SK-N-SH (cell line): ENCODE measurements at regions not wholly inside any gene's neighbourhood (a gene's known extent, or its start where the extent isn't known, plus 50 kb on each side); places are given as distances from the start of the nearest gene placed in this dataset.

Experiments used
- CTCF ChIA-PET: fragments of 300-600, 350-600 bp; formaldehyde crosslinking; extraction: SDS; loops from one replicate; lab custom pipeline; 2021; lab: Yijun Ruan, JAX
- POLR2A ChIA-PET: fragments of 350-600 bp; sonication (Branson Sonifier 250); formaldehyde crosslinking; extraction: SDS; loops from one replicate; lab custom pipeline; 2020; ENCODE audit warnings: antibody characterized with exemption, inconsistent platforms; lab: Yijun Ruan, JAX
- DNase-seq: peaks from one replicate; pipeline ENCODE4 v3.0.0; 2012
- H2AFZ ChIP-seq: fragments of 200-600 bp; sonication (generic); 2 replicates; pipeline ENCODE4 v1.8.1; 2016; ENCODE audit warnings: antibody characterized with exemption, mild to moderate bottlenecking, low read depth
- H3F3A ChIP-seq: fragments of 200-600 bp; sonication (generic); replicated peaks from 2 replicates; pipeline ENCODE3; 2016; ENCODE audit warnings: antibody characterized with exemption, mild to moderate bottlenecking; ENCODE audit not compliant: insufficient read depth
- H3K27ac ChIP-seq, 2 experiments: fragments of 200-500 bp in 1 of 2; fragments of 200-600 bp in 1 of 2; sonication (Bioruptor generic) in 1 of 2; sonication (generic), shearing (Covaris generic) in 1 of 2; 2 replicates each; pipeline versions ENCODE4 v1.5.1 to v1.6.1; 2014 to 2016; ENCODE audit warnings: low read depth in 2 of 2, inconsistent platforms in 1 of 2, low read length in 1 of 2, mild to moderate bottlenecking in 1 of 2, mixed read lengths in 1 of 2
- H3K27me3 ChIP-seq: fragments of 200-600 bp; sonication (generic), shearing (Covaris generic); 2 replicates; pipeline ENCODE4 v1.6.1; 2016; ENCODE audit warnings: mixed run types; ENCODE audit not compliant: insufficient read depth
- H3K36me3 ChIP-seq, 2 experiments: fragments of 200-500 bp in 1 of 2; fragments of 200-600 bp in 1 of 2; sonication (Bioruptor generic) in 1 of 2; sonication (generic) in 1 of 2; replicated peaks in 1 of 2; 2 replicates each; pipeline versions ENCODE3 to v1.5.1; 2014 to 2016; ENCODE audit warnings: low read length in 1 of 2, mild to moderate bottlenecking in 1 of 2; ENCODE audit not compliant: insufficient read depth in 2 of 2, control insufficient read depth in 1 of 2
- H3K4me1 ChIP-seq, 2 experiments: fragments of 200-500 bp in 1 of 2; fragments of 200-600 bp in 1 of 2; sonication (Bioruptor generic) in 1 of 2; sonication (generic), shearing (Covaris generic) in 1 of 2; 2 replicates each; pipeline versions ENCODE4 v1.5.1 to v1.6.1; 2014 to 2016; ENCODE audit warnings: low read depth in 1 of 2, low read length in 1 of 2, mixed run types in 1 of 2; ENCODE audit not compliant: insufficient read depth in 2 of 2, control insufficient read depth in 1 of 2
- H3K4me2 ChIP-seq: fragments of 200-600 bp; sonication (generic), shearing (Covaris generic); 2 replicates; pipeline ENCODE4 v1.6.1; 2017; ENCODE audit warnings: mixed run types
- H3K4me3 ChIP-seq, 2 experiments: fragments of 200-500 bp in 1 of 2; fragments of 200-600 bp in 1 of 2; sonication (Bioruptor generic) in 1 of 2; sonication (generic), shearing (Covaris generic) in 1 of 2; 2 replicates each; pipeline versions ENCODE4 v1.5.1 to v1.8.1; 2014 to 2016; ENCODE audit warnings: low read depth in 2 of 2, inconsistent platforms in 1 of 2, low read length in 1 of 2, mild to moderate bottlenecking in 1 of 2, mixed read lengths in 1 of 2, moderate library complexity in 1 of 2
- H3K79me2 ChIP-seq: fragments of 200-600 bp; sonication (generic); 2 replicates; pipeline ENCODE4 v1.8.1; 2017; ENCODE audit warnings: mild to moderate bottlenecking; ENCODE audit not compliant: insufficient read depth
- H3K9ac ChIP-seq: fragments of 200-600 bp; sonication (generic); 2 replicates; pipeline ENCODE4 v1.6.1; 2017; ENCODE audit warnings: mixed run types
- H3K9me2 ChIP-seq: fragments of 200-600 bp; sonication (generic); 2 replicates; pipeline ENCODE4 v1.6.1; 2017; ENCODE audit warnings: mixed run types
- H3K9me3 ChIP-seq: fragments of 200-600 bp; sonication (generic); 2 replicates; pipeline ENCODE4 v1.6.1; 2017; ENCODE audit warnings: mixed run types, mild to moderate bottlenecking, moderate library complexity
- H4K20me1 ChIP-seq: fragments of 200-600 bp; sonication (generic); 2 replicates; pipeline ENCODE4 v1.6.1; 2017; ENCODE audit warnings: mild to moderate bottlenecking, mixed run types; ENCODE audit not compliant: insufficient read depth
- CHD2 ChIP-seq: fragments of 150-350 bp; IDR thresholded peaks from 2 replicates; pipeline ENCODE4 v1.6.1; 2018; ENCODE audit warnings: low read length; ENCODE audit not compliant: partially characterized antibody
- EP300 ChIP-seq, 2 experiments: IDR thresholded peaks; 2 replicates each; pipeline versions ENCODE4 v1.4.0 to v1.6.1; 2012; ENCODE audit warnings: borderline replicate concordance in 1 of 2, low read depth in 1 of 2, low read length in 1 of 2
- EZH2phosphoT487 ChIP-seq: fragments of 200-600 bp; sonication (generic); IDR thresholded peaks from 2 replicates; pipeline ENCODE4 v1.6.1; 2017; ENCODE audit warnings: low read depth, mixed run types, mild to moderate bottlenecking, antibody characterized with exemption, moderate library complexity, borderline replicate concordance
- FOSL2 ChIP-seq: IDR thresholded peaks from 2 replicates; pipeline ENCODE4 v1.4.0; 2012; ENCODE audit warnings: low read depth, mild to moderate bottlenecking, moderate library complexity, borderline replicate concordance
- FOXJ3 ChIP-seq: sonication (generic); formaldehyde crosslinking; IDR thresholded peaks from 2 replicates; pipeline ENCODE4 v1.5.1; 2020; ENCODE audit warnings: mild to moderate bottlenecking, missing genetic modification reagents
- GABPA ChIP-seq: IDR thresholded peaks from 2 replicates; pipeline ENCODE4 v1.4.0; 2012; ENCODE audit warnings: low read depth, mild to moderate bottlenecking
- GATA2 ChIP-seq: sonication (generic); formaldehyde crosslinking; IDR thresholded peaks from 2 replicates; pipeline ENCODE4 v1.5.0; 2020; ENCODE audit warnings: mild to moderate bottlenecking, missing genetic modification reagents
- JUND ChIP-seq: IDR thresholded peaks from 2 replicates; pipeline ENCODE4 v1.4.0; 2012
- MEF2A ChIP-seq: IDR thresholded peaks from 2 replicates; pipeline ENCODE4 v1.4.0; 2012; ENCODE audit warnings: low read depth, borderline replicate concordance
- NFIC ChIP-seq: IDR thresholded peaks from 2 replicates; pipeline ENCODE4 v1.4.0; 2012; ENCODE audit warnings: borderline replicate concordance
- NRF1 ChIP-seq: IDR thresholded peaks from 2 replicates; pipeline ENCODE4 v1.6.1; 2012; ENCODE audit warnings: low read depth, mild to moderate bottlenecking, low read length
- PBX3 ChIP-seq: IDR thresholded peaks from 2 replicates; pipeline ENCODE4; 2012
- POLR2AphosphoS5 ChIP-seq: IDR thresholded peaks from 2 replicates; pipeline ENCODE4 v1.6.1; 2012; ENCODE audit warnings: low read depth, low read length
- RAD21 ChIP-seq: IDR thresholded peaks from 2 replicates; pipeline ENCODE4 v1.6.1; 2012; ENCODE audit warnings: mild to moderate bottlenecking, low read length
- RCOR1 ChIP-seq: fragments of 150-350 bp; IDR thresholded peaks from 2 replicates; pipeline ENCODE4 v1.6.1; 2017; ENCODE audit warnings: antibody characterized with exemption, low read length
- RXRA ChIP-seq: IDR thresholded peaks from 2 replicates; pipeline ENCODE4 v1.4.0; 2012; ENCODE audit warnings: low read depth, mild to moderate bottlenecking, borderline replicate concordance
- SIN3A ChIP-seq: IDR thresholded peaks from 2 replicates; pipeline ENCODE4 v1.6.1; 2012; ENCODE audit warnings: low read depth, mild to moderate bottlenecking, low read length, moderate library complexity, borderline replicate concordance
- TAF1 ChIP-seq: IDR thresholded peaks from 2 replicates; pipeline ENCODE4 v1.6.1; 2012; ENCODE audit warnings: low read depth, mild to moderate bottlenecking, low read length, moderate library complexity, borderline replicate concordance
- TEAD4 ChIP-seq: IDR thresholded peaks from 2 replicates; pipeline ENCODE4 v1.4.0; 2012; ENCODE audit warnings: mild to moderate bottlenecking, borderline replicate concordance; ENCODE audit not compliant: insufficient read depth
- USF1 ChIP-seq: IDR thresholded peaks from 2 replicates; pipeline ENCODE4 v1.4.0; 2012; ENCODE audit warnings: low read depth, borderline replicate concordance
- ZBTB33 ChIP-seq: IDR thresholded peaks from 2 replicates; pipeline ENCODE4 v1.4.0; 2012; ENCODE audit warnings: low read depth, borderline replicate concordance
- WGBS: methylation state at CpG from one replicate; pipeline ENCODE4 v1.1.6; 2017; ENCODE audit warnings: low lambda C conversion rate; 5-methylcytosine and 5-hydroxymethylcytosine counted together
- TF ChIP-seq, protein P1 (sequence below): fragments of 150-350 bp; IDR thresholded peaks from 2 replicates; pipeline ENCODE4 v1.6.1; 2017; ENCODE audit warnings: antibody characterized with exemption, low read length, low read depth, borderline replicate concordance
- TF ChIP-seq, protein P2 (sequence below): fragments of 200-600 bp; sonication (generic); IDR thresholded peaks from 2 replicates; pipeline ENCODE4 v1.6.1; 2017; ENCODE audit warnings: antibody characterized with exemption, mild to moderate bottlenecking, moderate library complexity
- TF ChIP-seq, protein P3 (sequence below): IDR thresholded peaks from 2 replicates; pipeline ENCODE4 v1.6.1; 2012; ENCODE audit warnings: mild to moderate bottlenecking, low read depth, low read length, moderate library complexity

DNA sequence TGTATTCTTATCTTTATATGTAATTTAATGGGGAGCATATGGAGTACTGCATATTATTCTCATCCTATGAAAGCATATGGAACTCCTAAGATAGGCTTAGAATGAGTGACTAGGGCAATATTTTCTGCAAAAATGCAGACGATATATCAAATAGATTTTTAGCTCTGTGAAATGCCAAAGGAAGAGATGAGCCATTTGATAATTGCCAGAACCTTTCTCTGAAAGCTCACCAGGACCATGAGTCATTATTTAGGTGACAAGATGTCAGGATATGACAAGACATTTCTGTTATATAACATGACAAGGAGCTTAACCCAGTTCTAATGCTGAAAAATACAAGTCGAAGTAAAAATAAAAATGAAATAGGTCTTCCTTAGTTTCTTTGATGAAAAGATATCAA is 145.0 kb downstream of the SLITRK6 start:
- H3K9me2 ChIP-seq: no peaks in the 10 kb centered on the region
- peak overlapping the region; percentile 53; the same call in 1 of the 2 replicates for H3K4me2 ChIP-seq
- no peak overlapping the region for H3K9ac ChIP-seq
- POLR2A ChIA-PET: no interaction called here
- WGBS: 3% methylated on average over 2 of the region's 2 CpGs
- H3K4me1 ChIP-seq: peaks cover 10% of the 10 kb centered on the region in 2 experiments; a peak in 3 of 4 replicates
- H4K20me1 ChIP-seq: no peaks in the 10 kb centered on the region
- peak overlapping the region; percentile 74 to 93 for H3K27ac ChIP-seq
- H3F3A ChIP-seq: peaks cover 13% of the 10 kb centered on the region
- CTCF ChIA-PET: interaction anchor here (1.8 kb wide), 1 partner anchor 10 kb away, joined by 5 read pairs; no protein-coding TSS in a partner anchor
- H2AFZ ChIP-seq: no peak overlapping the region
- no peaks in the 10 kb centered on the region for H3K9me3 ChIP-seq
- DNase-seq: peak; percentile 21
- H3K79me2 ChIP-seq: no peaks in the 10 kb centered on the region
- no peaks in the 10 kb centered on the region for H3K27me3 ChIP-seq
- no peak overlapping the region for H3K4me3 ChIP-seq
- H3K36me3 ChIP-seq: no peaks in the 10 kb centered on the region
- TF ChIP-seq POLR2AphosphoS5: peak; percentile 96
- TF ChIP-seq PBX3: peak; percentile 100
- peak; percentile 83 for TF ChIP-seq RCOR1
- TF ChIP-seq, protein P1, sequence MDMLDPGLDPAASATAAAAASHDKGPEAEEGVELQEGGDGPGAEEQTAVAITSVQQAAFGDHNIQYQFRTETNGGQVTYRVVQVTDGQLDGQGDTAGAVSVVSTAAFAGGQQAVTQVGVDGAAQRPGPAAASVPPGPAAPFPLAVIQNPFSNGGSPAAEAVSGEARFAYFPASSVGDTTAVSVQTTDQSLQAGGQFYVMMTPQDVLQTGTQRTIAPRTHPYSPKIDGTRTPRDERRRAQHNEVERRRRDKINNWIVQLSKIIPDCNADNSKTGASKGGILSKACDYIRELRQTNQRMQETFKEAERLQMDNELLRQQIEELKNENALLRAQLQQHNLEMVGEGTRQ: no peak
- peak; percentile 94 for TF ChIP-seq SIN3A
- TF ChIP-seq EP300 (IDR thresholded peaks at IDR 0.05; ENCODE audit: borderline replicate concordance in 1 of 2, low read depth in 1 of 2, low read length in 1 of 2): peak; percentile 99
- TF ChIP-seq RXRA: peak; percentile 88
- TF ChIP-seq MEF2A: peak; percentile 51
- TF ChIP-seq NRF1: no peak
- TF ChIP-seq, protein P2, sequence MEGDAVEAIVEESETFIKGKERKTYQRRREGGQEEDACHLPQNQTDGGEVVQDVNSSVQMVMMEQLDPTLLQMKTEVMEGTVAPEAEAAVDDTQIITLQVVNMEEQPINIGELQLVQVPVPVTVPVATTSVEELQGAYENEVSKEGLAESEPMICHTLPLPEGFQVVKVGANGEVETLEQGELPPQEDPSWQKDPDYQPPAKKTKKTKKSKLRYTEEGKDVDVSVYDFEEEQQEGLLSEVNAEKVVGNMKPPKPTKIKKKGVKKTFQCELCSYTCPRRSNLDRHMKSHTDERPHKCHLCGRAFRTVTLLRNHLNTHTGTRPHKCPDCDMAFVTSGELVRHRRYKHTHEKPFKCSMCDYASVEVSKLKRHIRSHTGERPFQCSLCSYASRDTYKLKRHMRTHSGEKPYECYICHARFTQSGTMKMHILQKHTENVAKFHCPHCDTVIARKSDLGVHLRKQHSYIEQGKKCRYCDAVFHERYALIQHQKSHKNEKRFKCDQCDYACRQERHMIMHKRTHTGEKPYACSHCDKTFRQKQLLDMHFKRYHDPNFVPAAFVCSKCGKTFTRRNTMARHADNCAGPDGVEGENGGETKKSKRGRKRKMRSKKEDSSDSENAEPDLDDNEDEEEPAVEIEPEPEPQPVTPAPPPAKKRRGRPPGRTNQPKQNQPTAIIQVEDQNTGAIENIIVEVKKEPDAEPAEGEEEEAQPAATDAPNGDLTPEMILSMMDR: no peak
- TF ChIP-seq JUND: peak; percentile 100
- TF ChIP-seq TEAD4: peak; percentile 99
- peak; percentile 85 for TF ChIP-seq GATA2 (CRISPR knock-in tag)
- TF ChIP-seq FOXJ3 (CRISPR knock-in tag): peak; percentile 48; the same call in 1 of the 2 replicates
- peak; percentile 84 for TF ChIP-seq ZBTB33
- peak; percentile 95 for TF ChIP-seq NFIC
- TF ChIP-seq CHD2: peak; percentile 68
- peak; percentile 35; the same call in 1 of the 2 replicates for TF ChIP-seq TAF1
- no peak; the same call in 1 of the 2 replicates for TF ChIP-seq USF1
- peak; percentile 31; the same call in 1 of the 2 replicates for TF ChIP-seq RAD21
- TF ChIP-seq FOSL2: peak; percentile 89
- TF ChIP-seq, protein P3, sequence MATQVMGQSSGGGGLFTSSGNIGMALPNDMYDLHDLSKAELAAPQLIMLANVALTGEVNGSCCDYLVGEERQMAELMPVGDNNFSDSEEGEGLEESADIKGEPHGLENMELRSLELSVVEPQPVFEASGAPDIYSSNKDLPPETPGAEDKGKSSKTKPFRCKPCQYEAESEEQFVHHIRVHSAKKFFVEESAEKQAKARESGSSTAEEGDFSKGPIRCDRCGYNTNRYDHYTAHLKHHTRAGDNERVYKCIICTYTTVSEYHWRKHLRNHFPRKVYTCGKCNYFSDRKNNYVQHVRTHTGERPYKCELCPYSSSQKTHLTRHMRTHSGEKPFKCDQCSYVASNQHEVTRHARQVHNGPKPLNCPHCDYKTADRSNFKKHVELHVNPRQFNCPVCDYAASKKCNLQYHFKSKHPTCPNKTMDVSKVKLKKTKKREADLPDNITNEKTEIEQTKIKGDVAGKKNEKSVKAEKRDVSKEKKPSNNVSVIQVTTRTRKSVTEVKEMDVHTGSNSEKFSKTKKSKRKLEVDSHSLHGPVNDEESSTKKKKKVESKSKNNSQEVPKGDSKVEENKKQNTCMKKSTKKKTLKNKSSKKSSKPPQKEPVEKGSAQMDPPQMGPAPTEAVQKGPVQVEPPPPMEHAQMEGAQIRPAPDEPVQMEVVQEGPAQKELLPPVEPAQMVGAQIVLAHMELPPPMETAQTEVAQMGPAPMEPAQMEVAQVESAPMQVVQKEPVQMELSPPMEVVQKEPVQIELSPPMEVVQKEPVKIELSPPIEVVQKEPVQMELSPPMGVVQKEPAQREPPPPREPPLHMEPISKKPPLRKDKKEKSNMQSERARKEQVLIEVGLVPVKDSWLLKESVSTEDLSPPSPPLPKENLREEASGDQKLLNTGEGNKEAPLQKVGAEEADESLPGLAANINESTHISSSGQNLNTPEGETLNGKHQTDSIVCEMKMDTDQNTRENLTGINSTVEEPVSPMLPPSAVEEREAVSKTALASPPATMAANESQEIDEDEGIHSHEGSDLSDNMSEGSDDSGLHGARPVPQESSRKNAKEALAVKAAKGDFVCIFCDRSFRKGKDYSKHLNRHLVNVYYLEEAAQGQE: no peak
- TF ChIP-seq GABPA: no peak
- TF ChIP-seq EZH2phosphoT487: no peak
